ENCODE measurements at regions not wholly inside any gene's neighbourhood (a gene's known extent, or its start where the extent isn't known, plus 50 kb on each side); places are given as distances from the start of the nearest gene placed in this dataset.

DNA sequence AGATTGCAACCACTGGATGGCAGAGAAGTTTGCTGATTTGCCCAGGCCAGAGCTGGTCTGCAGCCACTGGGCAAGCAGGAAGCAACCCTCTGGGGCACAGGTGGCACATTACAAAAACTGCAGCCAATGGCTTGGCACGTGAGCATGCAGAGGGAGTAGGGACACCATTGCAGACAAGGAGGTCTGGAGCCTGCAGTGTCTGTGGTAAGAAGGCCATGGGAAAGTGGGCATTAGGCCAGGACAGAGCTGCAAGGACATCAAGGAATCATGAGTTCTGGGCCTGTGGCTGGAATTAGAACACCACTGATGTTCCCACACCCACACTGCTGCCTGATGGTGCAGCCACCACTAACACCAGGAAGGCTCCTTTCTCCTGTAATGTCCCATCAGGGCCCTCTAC is 113.0 kb downstream of the TSEN15 start:
- no TSS peak for BruUV-seq (replicated peaks)
- Histone ChIP-seq H4K20me1 (ENCODE audit: insufficient read depth, low read length) (no peaks in the 10 kb centered on the region), H3K4me2 (ENCODE audit: low read depth, low read length) (no peak overlapping the region), H3K27ac (ENCODE audit: extremely low read length, insufficient read depth, low read length) (no peak overlapping the region), H3K4me1 (ENCODE audit: insufficient read depth, low read length) (no peaks in the 10 kb centered on the region), H3K27me3 (ENCODE audit: control insufficient read depth in 1 of 2, insufficient read depth in 2 of 2, low read length in 2 of 2) (peaks cover 0 to 4% of the 10 kb centered on the region in 2 experiments; a peak in 1 of 5 replicates), H3K9me3 (ENCODE audit: low read length) (no peaks in the 10 kb centered on the region), H3K36me3 (replicated peaks in 1 of 2; ENCODE audit: control insufficient read depth in 1 of 2, insufficient read depth in 2 of 2, low read length in 2 of 2) (no peaks in the 10 kb centered on the region), H2AFZ (ENCODE audit: low read length) (no peak overlapping the region), H3K9ac (ENCODE audit: insufficient read depth, low read depth, low read length) (no peak overlapping the region), H3K79me2 (ENCODE audit: insufficient read depth, low read length) (no peaks in the 10 kb centered on the region), H3K4me3 (replicated peaks in 1 of 3; ENCODE audit: insufficient read depth in 1 of 3, low read depth in 2 of 3, low read length in 3 of 3) (no peak overlapping the region)
- DNase-seq (ENCODE audit: low spot score) (no peak), ATAC-seq (no peak), FAIRE-seq (no peak)
- CTCF ChIA-PET (ENCODE audit: low intra/inter-chr PET ratio, low total read pairs): no interaction called here
- 0% methylated on average over 1 of the region's 1 CpG for WGBS (ENCODE audit: low lambda C conversion rate)
- POLR2A ChIA-PET: no interaction called here
- in situ Hi-C loops (cut with HindIII; ENCODE audit: extremely low pct_ligation_motif_present, low pct_unique_long_range_greater_than_20kb) (no loop called here), intact Hi-C loops (cut with micrococcal nuclease; ENCODE audit: unreplicated experiment) (no loop called here)
- TF ChIP-seq EHMT2 (IDR thresholded peaks at IDR 0.05; ENCODE audit: borderline replicate concordance, low read depth, low read length): no peak
- no peak for TF ChIP-seq ATF3 (CRISPR knock-in tag; IDR thresholded peaks at IDR 0.05)
- no peak for TF ChIP-seq RFX5 (IDR thresholded peaks at IDR 0.05; ENCODE audit: low read depth, low read length)
- no peak for TF ChIP-seq ELK4 (CRISPR knock-in tag; IDR thresholded peaks at IDR 0.05; ENCODE audit: borderline replicate concordance)
- TF ChIP-seq RARG (CRISPR knock-in tag; IDR thresholded peaks at IDR 0.05; ENCODE audit: low read depth): no peak
- TF ChIP-seq ZNF44 (CRISPR knock-in tag; IDR thresholded peaks at IDR 0.05): no peak
- TF ChIP-seq PRDM4 (CRISPR knock-in tag; IDR thresholded peaks at IDR 0.05; ENCODE audit: borderline replicate concordance): no peak
- no peak for TF ChIP-seq ZNF839 (CRISPR knock-in tag; IDR thresholded peaks at IDR 0.05; ENCODE audit: borderline replicate concordance)
- TF ChIP-seq SP2 (CRISPR knock-in tag; IDR thresholded peaks at IDR 0.05): no peak
- TF ChIP-seq ZBTB44 (CRISPR knock-in tag; IDR thresholded peaks at IDR 0.05): no peak
- TF ChIP-seq TRIM24 (CRISPR knock-in tag; IDR thresholded peaks at IDR 0.05): no peak
- TF ChIP-seq ZNF296 (CRISPR knock-in tag; conservative IDR thresholded peaks at IDR 0.05): no peak
- no peak for TF ChIP-seq PBX2 (CRISPR knock-in tag; IDR thresholded peaks at IDR 0.05)
- TF ChIP-seq ZNF446 (CRISPR knock-in tag; IDR thresholded peaks at IDR 0.05): no peak
- no peak for TF ChIP-seq ZNF335 (CRISPR knock-in tag; IDR thresholded peaks at IDR 0.05)
- no peak for TF ChIP-seq MED1 (CRISPR knock-in tag; IDR thresholded peaks at IDR 0.05)
- no peak for TF ChIP-seq ZBTB21 (CRISPR knock-in tag; IDR thresholded peaks at IDR 0.05)
- TF ChIP-seq DNMT3B (CRISPR knock-in tag; conservative IDR thresholded peaks at IDR 0.05): no peak
- no peak for TF ChIP-seq MBD4 (IDR thresholded peaks at IDR 0.05; ENCODE audit: borderline replicate concordance, low read length)
